ENCODE measurements at regions not wholly inside any gene's neighbourhood (a gene's known extent, or its start where the extent isn't known, plus 50 kb on each side); places are given as distances from the start of the nearest gene placed in this dataset.
"Not testable (repeated sequence)": the region's sequence is repeated elsewhere in the genome, so short reads cannot be mapped to it uniquely, and the experiment has no call there.

- peak in 1 of 2 experiments; percentile 4 for DNase-seq
These were observed 660.3 kb upstream of the PITX2 start for GRCh38 chr4:111283066-111283677.

- no peak for DNase-seq
These were observed 673.6 kb upstream of the PITX2 start for GRCh38 chr4:111296466-111296865.

GRCh38 chr4:111303806-111304205 is 680.9 kb upstream of the PITX2 start:
- DNase-seq: no peak

GRCh38 chr4:111323496-111323895 is 700.6 kb upstream of the PITX2 start:
- no peak for DNase-seq

GRCh38 chr4:111323916-111324315 is 701.0 kb upstream of the PITX2 start:
- no peak for DNase-seq

- no peak for DNase-seq
These were observed 703.6 kb upstream of the PITX2 start for GRCh38 chr4:111326450-111326849.

- DNase-seq: no peak
These were observed 707.9 kb upstream of the PITX2 start for GRCh38 chr4:111330786-111331185.

GRCh38 chr4:111334361-111334760 is 711.5 kb upstream of the PITX2 start:
- DNase-seq: no peak

GRCh38 chr4:111337186-111337876 is 714.5 kb upstream of the PITX2 start:
- peak in 1 of 2 experiments; percentile 8 for DNase-seq

- no peak for DNase-seq
These were observed 736.7 kb upstream of the PITX2 start for GRCh38 chr4:111359602-111360001.

- DNase-seq: no peak
These were observed 738.0 kb upstream of the PITX2 start for GRCh38 chr4:111360906-111361305.

GRCh38 chr4:111362941-111363361 is 740.1 kb upstream of the PITX2 start:
- DNase-seq: no peak

GRCh38 chr4:111377880-111378279 is 755.0 kb upstream of the PITX2 start:
- DNase-seq: not testable (repeated sequence)

GRCh38 chr4:111388561-111388960 is 756.7 kb upstream of the FAM241A start:
- DNase-seq: no peak

- no peak for DNase-seq
These were observed 753.4 kb upstream of the FAM241A start for GRCh38 chr4:111391829-111392228.

GRCh38 chr4:111393781-111394180 is 751.5 kb upstream of the FAM241A start:
- no peak for DNase-seq

GRCh38 chr4:111398906-111399330 is 746.3 kb upstream of the FAM241A start:
- no peak for DNase-seq

- peak in 1 of 2 experiments; percentile 25 for DNase-seq
These were observed 745.6 kb upstream of the FAM241A start for GRCh38 chr4:111399623-111400022.

GRCh38 chr4:111400741-111401140 is 744.5 kb upstream of the FAM241A start:
- peak; percentile 50 to 54 for DNase-seq

GRCh38 chr4:111404673-111405072 is 740.6 kb upstream of the FAM241A start:
- DNase-seq: no peak

GRCh38 chr4:111405989-111406388 is 739.3 kb upstream of the FAM241A start:
- DNase-seq: no peak

- DNase-seq: no peak
These were observed 734.7 kb upstream of the FAM241A start for GRCh38 chr4:111410571-111410970.

GRCh38 chr4:111417521-111417920 is 727.7 kb upstream of the FAM241A start:
- no peak for DNase-seq

GRCh38 chr4:111433441-111433840 is 711.8 kb upstream of the FAM241A start:
- no peak for DNase-seq

GRCh38 chr4:111434586-111434985 is 710.7 kb upstream of the FAM241A start:
- DNase-seq: no peak
